GM12872 (cell line): ENCODE measurements at regions not wholly inside any gene's neighbourhood (a gene's known extent, or its start where the extent isn't known, plus 50 kb on each side); places are given as distances from the start of the nearest gene placed in this dataset.

Experiments
- TF ChIP-seq, protein P1 (sequence below): IDR thresholded peaks from 3 replicates; pipeline ENCODE4 v1.5.1; 2011; ENCODE audit warnings: low read depth, mild to moderate bottlenecking, low read length, moderate library complexity; ENCODE audit not compliant: insufficient read depth

DNA sequence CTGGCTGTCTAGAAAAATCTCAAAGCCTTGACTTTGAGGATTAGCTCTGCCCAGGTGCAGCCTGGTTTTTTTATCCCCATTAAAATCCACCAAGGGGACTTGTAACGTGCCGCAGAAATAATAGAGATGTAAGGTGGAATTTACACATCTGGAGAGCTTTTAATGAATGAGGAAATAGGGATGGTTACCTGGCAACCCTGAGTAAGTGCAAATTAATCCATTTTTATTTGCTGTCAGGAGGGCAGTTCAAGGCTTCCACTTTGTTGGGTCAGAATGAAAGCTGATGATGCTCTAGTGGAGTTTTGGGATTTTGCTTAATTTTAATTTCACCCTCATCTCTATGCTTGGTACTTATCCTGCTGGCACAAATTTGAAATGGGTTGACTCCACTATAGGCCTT, 163.4 kb upstream of the CEP162 start:
- TF ChIP-seq, protein P1, sequence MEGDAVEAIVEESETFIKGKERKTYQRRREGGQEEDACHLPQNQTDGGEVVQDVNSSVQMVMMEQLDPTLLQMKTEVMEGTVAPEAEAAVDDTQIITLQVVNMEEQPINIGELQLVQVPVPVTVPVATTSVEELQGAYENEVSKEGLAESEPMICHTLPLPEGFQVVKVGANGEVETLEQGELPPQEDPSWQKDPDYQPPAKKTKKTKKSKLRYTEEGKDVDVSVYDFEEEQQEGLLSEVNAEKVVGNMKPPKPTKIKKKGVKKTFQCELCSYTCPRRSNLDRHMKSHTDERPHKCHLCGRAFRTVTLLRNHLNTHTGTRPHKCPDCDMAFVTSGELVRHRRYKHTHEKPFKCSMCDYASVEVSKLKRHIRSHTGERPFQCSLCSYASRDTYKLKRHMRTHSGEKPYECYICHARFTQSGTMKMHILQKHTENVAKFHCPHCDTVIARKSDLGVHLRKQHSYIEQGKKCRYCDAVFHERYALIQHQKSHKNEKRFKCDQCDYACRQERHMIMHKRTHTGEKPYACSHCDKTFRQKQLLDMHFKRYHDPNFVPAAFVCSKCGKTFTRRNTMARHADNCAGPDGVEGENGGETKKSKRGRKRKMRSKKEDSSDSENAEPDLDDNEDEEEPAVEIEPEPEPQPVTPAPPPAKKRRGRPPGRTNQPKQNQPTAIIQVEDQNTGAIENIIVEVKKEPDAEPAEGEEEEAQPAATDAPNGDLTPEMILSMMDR, result no peak

DNA sequence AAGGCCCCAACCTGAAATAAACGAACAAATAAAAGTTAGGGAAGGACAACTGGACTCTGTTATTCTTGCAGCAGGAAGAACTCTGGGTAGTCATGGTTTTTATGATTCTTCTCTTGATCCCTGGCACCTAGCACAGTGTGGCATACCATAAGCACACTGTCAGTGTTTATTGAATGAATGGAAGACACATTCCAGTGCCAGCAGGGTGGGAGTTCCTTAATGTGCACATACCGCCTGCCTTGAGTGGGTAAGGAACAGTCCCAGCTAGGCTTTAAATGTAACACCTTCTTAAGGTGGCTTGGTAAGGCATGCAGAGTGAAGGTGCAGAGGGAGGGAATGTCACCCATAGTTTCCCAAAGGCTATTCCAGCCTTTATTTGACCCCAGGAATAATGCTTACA, 162.9 kb upstream of the CEP162 start:
- TF ChIP-seq, protein P1, result no peak

DNA sequence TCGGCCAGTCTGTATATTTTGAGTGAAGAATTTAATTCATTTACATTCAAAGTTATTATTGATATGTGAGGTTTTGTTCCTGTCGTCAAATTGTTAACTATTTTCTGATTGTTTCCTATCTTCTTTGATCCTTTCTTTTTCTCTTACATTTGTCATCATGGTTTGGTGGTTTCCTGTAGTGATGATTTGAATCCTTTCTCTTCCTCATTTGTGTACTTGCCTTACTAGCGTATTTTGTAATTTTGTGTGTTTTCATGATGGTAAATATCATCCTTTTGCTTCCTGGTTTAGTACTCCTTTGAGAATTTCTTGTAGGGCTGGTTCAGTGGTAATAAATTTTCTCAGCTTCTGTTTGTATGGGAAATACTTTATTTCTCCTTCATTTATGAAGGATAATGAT, 151.7 kb upstream of the CEP162 start:
- TF ChIP-seq, protein P1, result no peak

DNA sequence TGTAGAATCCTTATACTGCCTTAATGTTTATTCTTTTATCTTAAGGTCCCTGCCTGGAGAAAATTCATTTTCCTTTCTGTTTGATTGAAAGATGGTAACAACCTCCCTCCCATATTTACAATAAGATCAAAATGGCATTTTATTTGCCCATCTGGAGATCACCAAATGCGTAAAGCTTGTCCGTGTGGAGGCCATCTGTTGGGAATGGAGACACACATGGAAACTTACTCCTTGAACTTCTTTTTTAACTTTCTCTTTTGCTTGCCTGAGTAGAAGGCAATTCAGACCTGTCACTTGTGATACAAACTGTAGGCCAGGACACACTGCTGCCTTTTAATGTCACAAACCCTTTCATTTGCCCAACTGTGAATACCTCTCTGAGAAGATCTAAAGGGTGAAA, 144.8 kb upstream of the CEP162 start:
- TF ChIP-seq, protein P1, result no peak

DNA sequence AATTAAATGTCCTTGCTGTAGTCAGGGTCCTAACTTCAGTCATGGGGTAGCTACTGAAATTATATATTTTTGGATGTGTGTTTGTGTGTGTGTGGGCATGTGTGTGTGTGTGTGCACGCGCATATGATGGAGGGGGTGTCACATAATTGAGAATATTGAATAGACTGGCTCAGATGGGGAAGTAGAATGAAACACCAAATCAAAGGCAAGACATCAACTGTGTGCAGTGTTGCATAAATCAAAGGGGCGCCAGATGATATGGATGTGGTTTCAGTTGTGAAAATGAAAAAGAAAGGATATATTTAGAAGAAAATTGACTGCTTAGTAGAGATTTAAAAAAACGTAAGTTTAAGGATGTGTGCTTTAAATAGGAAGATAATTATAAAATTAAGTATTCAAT, 144.2 kb upstream of the CEP162 start:
- TF ChIP-seq, protein P1, result no peak

DNA sequence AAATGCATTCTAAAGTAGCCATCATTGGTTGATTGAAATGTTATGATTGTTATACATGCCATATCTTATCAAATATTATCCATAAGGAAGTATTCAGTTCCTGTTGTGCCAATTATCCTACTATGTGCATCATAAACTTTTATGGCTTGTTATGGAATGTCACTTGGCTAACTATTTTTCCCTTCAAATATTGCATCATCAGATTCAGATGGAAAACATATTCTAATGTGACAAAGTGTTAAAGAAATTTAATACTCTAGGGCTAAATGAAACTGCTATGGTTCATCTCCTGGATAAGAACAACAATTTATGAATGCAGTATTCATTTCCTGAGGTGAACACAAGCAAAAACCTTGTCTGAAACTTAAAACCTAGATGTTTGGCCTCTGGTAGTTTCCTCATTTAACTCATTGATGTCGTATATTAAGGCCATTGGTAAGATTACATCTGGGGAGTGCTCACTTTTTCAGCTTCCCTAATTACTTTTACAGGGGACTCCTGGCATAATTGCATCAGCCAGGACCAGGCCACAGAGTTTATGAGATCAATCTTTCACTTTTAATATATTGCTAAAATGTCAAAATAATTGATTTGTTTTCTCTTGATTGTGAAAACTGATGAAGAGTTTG, 134.9 kb upstream of the CEP162 start:
- TF ChIP-seq, protein P1, result no peak

DNA sequence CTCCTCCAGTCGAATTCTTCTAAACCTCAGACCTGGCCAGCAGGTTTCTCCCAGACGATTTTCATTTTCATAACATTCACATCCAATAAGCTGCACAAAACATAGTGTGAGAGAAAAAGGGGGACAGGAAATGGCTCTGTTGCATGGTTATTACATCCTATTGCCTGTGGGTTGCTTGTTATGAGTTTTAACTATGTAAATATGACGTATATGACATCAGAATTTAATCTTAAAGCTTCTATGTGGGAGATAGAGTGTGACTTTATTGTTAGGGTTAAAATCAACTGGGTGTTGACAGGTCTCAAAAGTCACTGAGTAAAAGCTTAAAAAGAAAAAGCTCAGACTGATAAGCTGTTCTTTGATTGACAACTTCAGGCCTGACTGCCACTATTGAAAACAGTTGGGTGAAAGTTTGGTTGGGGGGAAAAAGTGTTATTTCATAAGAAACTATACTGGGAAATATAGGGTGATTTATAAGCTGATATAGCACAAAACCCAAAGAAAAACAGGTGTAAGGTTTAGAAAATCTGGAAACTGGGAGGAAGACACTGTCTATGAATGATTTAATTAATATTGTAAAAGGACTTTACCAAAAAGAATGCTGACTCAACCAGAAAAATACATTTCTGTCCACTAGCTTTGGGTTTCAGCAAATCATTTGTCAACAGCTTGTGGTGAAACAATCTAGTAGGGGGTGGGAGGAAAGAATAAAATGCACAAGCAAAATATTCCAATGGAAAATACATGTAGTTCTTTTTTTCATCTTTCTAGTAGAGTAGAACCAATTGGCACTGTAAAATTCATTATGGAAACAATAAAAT, 134.1 kb upstream of the CEP162 start:
- TF ChIP-seq, protein P1, result no peak
